GM18507 (cell line): ENCODE measurements at regions not wholly inside any gene's neighbourhood (a gene's known extent, or its start where the extent isn't known, plus 50 kb on each side); places are given as distances from the start of the nearest gene placed in this dataset.
"Not testable (repeated sequence)": the region's sequence is repeated elsewhere in the genome, so short reads cannot be mapped to it uniquely, and the experiment has no call there.

Source experiments
- DNase-seq: peaks from one replicate; pipeline ENCODE4 v3.0.0; 2011; ENCODE audit warnings: low read depth; ENCODE audit not compliant: insufficient read length; ENCODE audit errors: extremely low spot score
- FAIRE-seq: peaks from 2 replicates; lab custom pipeline; 2011; peaks lifted over from hg19 to GRCh38; lab: Jason Lieb, UNC

- DNase-seq, result no peak
- no peak for FAIRE-seq
Measured at GRCh38 chr2:198857246-198857645, 600.5 kb downstream of the SATB2 start.

- FAIRE-seq, result not testable (repeated sequence)
Measured at GRCh38 chr2:198855746-198856145, 602.0 kb downstream of the SATB2 start.

GRCh38 chr2:198852248-198852647 lies 605.5 kb downstream of the SATB2 start:
- FAIRE-seq (no peak), DNase-seq (no peak)

More at GRCh38 chr2:198855746-198856145, 602.0 kb downstream of the SATB2 start:
- DNase-seq, result not testable (repeated sequence)

GRCh38 chr2:198825534-198825933 lies 632.2 kb downstream of the SATB2 start:
- no peak for DNase-seq
- FAIRE-seq, result no peak

- DNase-seq (no peak), FAIRE-seq (no peak)
Measured at GRCh38 chr2:198817536-198817935, 640.2 kb downstream of the SATB2 start.

- FAIRE-seq, result no peak
- no peak for DNase-seq
Measured at GRCh38 chr2:198815626-198816025, 642.1 kb downstream of the SATB2 start.

- FAIRE-seq, result no peak
- DNase-seq, result no peak
Measured at GRCh38 chr2:198811198-198811597, 646.5 kb downstream of the SATB2 start.

- no peak for FAIRE-seq
- DNase-seq, result no peak
Measured at GRCh38 chr2:198809976-198810375, 647.8 kb downstream of the SATB2 start.

- DNase-seq (no peak), FAIRE-seq (no peak)
Measured at GRCh38 chr2:198807131-198807530, 650.6 kb downstream of the SATB2 start.

- DNase-seq, result no peak
- no peak for FAIRE-seq
Measured at GRCh38 chr2:198795419-198795818, 662.3 kb downstream of the SATB2 start.

- FAIRE-seq (no peak), DNase-seq (no peak)
Measured at GRCh38 chr2:198791623-198792022, 666.1 kb downstream of the SATB2 start.

- no peak for DNase-seq
- FAIRE-seq, result no peak
Measured at GRCh38 chr2:198788676-198789075, 669.1 kb downstream of the SATB2 start.

- DNase-seq, result no peak
- no peak for FAIRE-seq
Measured at GRCh38 chr2:198782734-198783133, 675.0 kb downstream of the SATB2 start.

GRCh38 chr2:198776616-198777406 lies 680.9 kb downstream of the SATB2 start:
- DNase-seq (no peak), FAIRE-seq (no peak)

- no peak for FAIRE-seq
Measured at GRCh38 chr2:198775737-198776136, 682.0 kb downstream of the SATB2 start.

GRCh38 chr2:198774576-198774975 lies 683.2 kb downstream of the SATB2 start:
- DNase-seq (no peak), FAIRE-seq (no peak)

More at GRCh38 chr2:198775737-198776136, 682.0 kb downstream of the SATB2 start:
- DNase-seq, result no peak

- DNase-seq (no peak), FAIRE-seq (no peak)
Measured at GRCh38 chr2:198767694-198768093, 690.0 kb downstream of the SATB2 start.

GRCh38 chr2:198763793-198764192 lies 693.9 kb downstream of the SATB2 start:
- DNase-seq, result no peak
- FAIRE-seq, result no peak

GRCh38 chr2:198762441-198762840 lies 695.3 kb downstream of the SATB2 start:
- no peak for DNase-seq
- FAIRE-seq, result no peak

GRCh38 chr2:198757069-198757468 lies 700.7 kb downstream of the SATB2 start:
- DNase-seq, result no peak
- no peak for FAIRE-seq

- FAIRE-seq (no peak), DNase-seq (no peak)
Measured at GRCh38 chr2:198756166-198756565, 701.6 kb downstream of the SATB2 start.
